Dendritic cell treated with granulocyte-macrophage colony-stimulating factor and Interleukin-4, amounts not matched to agents 40 ng/mL and 50 ng/mL, for 4 days (primary cell): ENCODE measurements at regions not wholly inside any gene's neighbourhood (a gene's known extent, or its start where the extent isn't known, plus 50 kb on each side); places are given as distances from the start of the nearest gene placed in this dataset.

Source experiments
- H3K27ac Mint-ChIP-seq: one replicate; pipeline ENCODE4 v1.8.0; 2022; ENCODE audit warnings: mild to moderate bottlenecking, mixed read lengths
- H3K27me3 Mint-ChIP-seq: one replicate; pipeline ENCODE4 v1.8.0; 2022; ENCODE audit warnings: mild to moderate bottlenecking, mixed read lengths
- H3K36me3 Mint-ChIP-seq: one replicate; pipeline ENCODE4 v1.8.0; 2022; ENCODE audit warnings: low read depth, mixed read lengths
- H3K4me1 Mint-ChIP-seq: one replicate; pipeline ENCODE4 v1.8.0; 2022; ENCODE audit warnings: low read depth, mixed read lengths
- H3K4me3 Mint-ChIP-seq: one replicate; pipeline ENCODE4 v1.8.0; 2022; ENCODE audit warnings: mild to moderate bottlenecking, moderate library complexity, mixed read lengths
- H3K9me3 Mint-ChIP-seq: one replicate; pipeline ENCODE4 v1.8.0; 2022; ENCODE audit warnings: mixed read lengths
- intact Hi-C: fragments of 100-400 bp; cut with micrococcal nuclease; formaldehyde crosslinking; loops from one replicate; pipeline ENCODE4 v1.15.0; 2022

- H3K4me3 Mint-ChIP-seq = no peak overlapping the region
- peaks cover 1% of the 10 kb centered on the region for H3K27me3 Mint-ChIP-seq
- no peaks in the 10 kb centered on the region for H3K9me3 Mint-ChIP-seq
- intact Hi-C loops = no loop called here
- no peaks in the 10 kb centered on the region for H3K4me1 Mint-ChIP-seq
- no peak overlapping the region for H3K27ac Mint-ChIP-seq
- no peaks in the 10 kb centered on the region for H3K36me3 Mint-ChIP-seq
Observed at GRCh38 chr12:105754313-105754712, 384.4 kb downstream of the NUAK1 start.

- Mint-ChIP-seq H3K9me3 (no peaks in the 10 kb centered on the region), H3K4me1 (no peaks in the 10 kb centered on the region), H3K27ac (no peak overlapping the region), H3K36me3 (no peaks in the 10 kb centered on the region), H3K4me3 (no peak overlapping the region), H3K27me3 (peaks cover 1% of the 10 kb centered on the region)
- intact Hi-C loops = no loop called here
Observed at GRCh38 chr12:105756961-105757360, 381.8 kb downstream of the NUAK1 start.

DNA sequence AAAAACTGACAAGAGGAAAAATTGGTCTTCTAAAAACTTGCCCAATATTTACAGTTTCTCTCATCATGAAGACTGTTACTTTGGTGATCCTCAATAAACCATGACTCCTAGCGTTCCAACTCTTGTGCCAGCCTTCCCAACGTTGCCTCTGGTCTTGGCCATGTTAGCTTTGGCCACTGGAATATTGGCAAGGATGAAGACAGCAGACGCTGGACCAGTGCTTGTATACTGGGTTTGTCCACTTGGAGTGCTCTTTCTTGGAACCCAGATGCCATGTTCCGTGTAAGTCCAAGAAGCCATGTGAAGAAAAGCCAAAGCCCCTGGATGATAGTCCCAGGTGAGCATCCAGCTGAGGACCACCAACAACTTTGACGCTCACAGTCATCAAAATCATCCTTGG lies 379.6 kb downstream of the NUAK1 start:
- H3K36me3 Mint-ChIP-seq = no peaks in the 10 kb centered on the region
- H3K27me3 Mint-ChIP-seq = peaks cover 1% of the 10 kb centered on the region
- no peaks in the 10 kb centered on the region for H3K4me1 Mint-ChIP-seq
- no peak overlapping the region for H3K4me3 Mint-ChIP-seq
- intact Hi-C loops = no loop called here
- no peak overlapping the region for H3K27ac Mint-ChIP-seq
- no peaks in the 10 kb centered on the region for H3K9me3 Mint-ChIP-seq

GRCh38 chr12:105761075-105761474 lies 377.7 kb downstream of the NUAK1 start:
- H3K4me1 Mint-ChIP-seq = no peaks in the 10 kb centered on the region
- no peaks in the 10 kb centered on the region for H3K9me3 Mint-ChIP-seq
- intact Hi-C loops = no loop called here
- H3K27me3 Mint-ChIP-seq = peaks cover 6% of the 10 kb centered on the region
- H3K27ac Mint-ChIP-seq = no peak overlapping the region
- no peaks in the 10 kb centered on the region for H3K36me3 Mint-ChIP-seq
- no peak overlapping the region for H3K4me3 Mint-ChIP-seq

DNA sequence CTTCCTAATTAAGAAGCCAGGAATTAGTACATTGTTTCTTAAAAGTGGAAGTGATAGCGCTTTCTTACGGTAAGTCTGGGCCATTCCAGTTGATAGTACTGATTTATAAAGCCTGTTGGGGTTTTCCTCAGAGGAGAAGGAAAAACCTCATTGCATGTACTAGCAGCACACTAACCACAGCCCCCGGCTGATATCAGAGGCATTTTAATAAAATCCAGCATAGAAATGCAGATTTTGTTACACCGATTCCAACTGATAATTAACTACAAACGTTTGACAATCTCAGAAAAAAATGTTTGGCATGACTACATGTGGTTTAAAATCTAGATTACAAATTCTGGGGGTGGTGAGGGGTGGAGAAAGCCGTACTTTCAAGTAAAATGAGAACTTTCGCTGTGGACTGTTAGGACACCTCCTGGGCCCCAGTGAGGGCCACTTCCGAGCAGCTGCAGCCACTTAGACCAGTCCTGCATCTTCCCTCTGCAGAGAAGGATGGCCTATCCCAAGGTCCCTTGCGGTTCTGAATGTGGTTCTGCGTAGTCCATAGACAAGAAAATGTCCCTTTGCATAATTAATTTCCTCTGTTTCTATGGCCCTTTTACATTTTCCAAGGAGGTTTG lies 374.4 kb downstream of the NUAK1 start:
- Mint-ChIP-seq H3K27me3 (peaks cover 10% of the 10 kb centered on the region), H3K27ac (no peak overlapping the region), H3K4me1 (no peaks in the 10 kb centered on the region), H3K4me3 (no peak overlapping the region), H3K36me3 (no peaks in the 10 kb centered on the region), H3K9me3 (no peaks in the 10 kb centered on the region)
- intact Hi-C loops = no loop called here

GRCh38 chr12:105765053-105766014 lies 373.4 kb downstream of the NUAK1 start:
- Mint-ChIP-seq H3K27me3 (peaks cover 10% of the 10 kb centered on the region), H3K27ac (no peak overlapping the region), H3K9me3 (no peaks in the 10 kb centered on the region), H3K4me3 (no peak overlapping the region), H3K4me1 (no peaks in the 10 kb centered on the region), H3K36me3 (no peaks in the 10 kb centered on the region)
- intact Hi-C loops = no loop called here

- H3K27me3 Mint-ChIP-seq = peaks cover 10% of the 10 kb centered on the region
- intact Hi-C loops = no loop called here
- H3K4me1 Mint-ChIP-seq = no peaks in the 10 kb centered on the region
- H3K9me3 Mint-ChIP-seq = no peaks in the 10 kb centered on the region
- no peak overlapping the region for H3K27ac Mint-ChIP-seq
- H3K36me3 Mint-ChIP-seq = no peaks in the 10 kb centered on the region
- H3K4me3 Mint-ChIP-seq = no peak overlapping the region
Observed at GRCh38 chr12:105766029-105766428, 372.7 kb downstream of the NUAK1 start.

- H3K9me3 Mint-ChIP-seq = no peaks in the 10 kb centered on the region
- intact Hi-C loops = no loop called here
- no peaks in the 10 kb centered on the region for H3K36me3 Mint-ChIP-seq
- no peak overlapping the region for H3K4me3 Mint-ChIP-seq
- no peak overlapping the region for H3K27ac Mint-ChIP-seq
- H3K27me3 Mint-ChIP-seq = peaks cover 8% of the 10 kb centered on the region
- no peaks in the 10 kb centered on the region for H3K4me1 Mint-ChIP-seq
Observed at GRCh38 chr12:105769486-105769885, 369.3 kb downstream of the NUAK1 start.

DNA sequence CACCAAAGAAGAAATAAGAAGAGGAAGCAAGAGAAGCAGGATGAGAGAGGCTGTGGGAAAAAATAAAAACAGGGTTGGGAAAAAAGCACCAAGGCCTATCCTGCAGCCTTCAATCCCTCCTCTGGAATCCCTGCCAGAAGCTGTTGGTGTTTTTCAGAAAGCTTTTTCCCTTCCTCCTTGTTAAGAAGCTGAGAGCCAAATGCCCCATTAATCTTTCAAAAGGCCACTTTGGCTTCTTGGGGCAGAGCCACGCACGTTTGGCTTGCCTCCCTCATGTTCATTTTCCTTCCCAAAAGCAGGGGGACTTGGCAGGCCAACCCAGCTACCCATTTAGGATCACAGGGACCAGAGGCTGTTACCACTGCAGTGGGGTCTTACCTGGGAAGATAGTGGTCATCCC lies 365.3 kb downstream of the NUAK1 start:
- H3K27ac Mint-ChIP-seq = no peak overlapping the region
- no peak overlapping the region for H3K4me3 Mint-ChIP-seq
- no peaks in the 10 kb centered on the region for H3K27me3 Mint-ChIP-seq
- no peaks in the 10 kb centered on the region for H3K9me3 Mint-ChIP-seq
- H3K4me1 Mint-ChIP-seq = no peaks in the 10 kb centered on the region
- no peaks in the 10 kb centered on the region for H3K36me3 Mint-ChIP-seq
- intact Hi-C loops = no loop called here

GRCh38 chr12:105774037-105774436 lies 364.7 kb downstream of the NUAK1 start:
- H3K9me3 Mint-ChIP-seq = no peaks in the 10 kb centered on the region
- H3K27me3 Mint-ChIP-seq = no peaks in the 10 kb centered on the region
- intact Hi-C loops = no loop called here
- no peaks in the 10 kb centered on the region for H3K36me3 Mint-ChIP-seq
- no peak overlapping the region for H3K4me3 Mint-ChIP-seq
- no peaks in the 10 kb centered on the region for H3K4me1 Mint-ChIP-seq
- no peak overlapping the region for H3K27ac Mint-ChIP-seq

DNA sequence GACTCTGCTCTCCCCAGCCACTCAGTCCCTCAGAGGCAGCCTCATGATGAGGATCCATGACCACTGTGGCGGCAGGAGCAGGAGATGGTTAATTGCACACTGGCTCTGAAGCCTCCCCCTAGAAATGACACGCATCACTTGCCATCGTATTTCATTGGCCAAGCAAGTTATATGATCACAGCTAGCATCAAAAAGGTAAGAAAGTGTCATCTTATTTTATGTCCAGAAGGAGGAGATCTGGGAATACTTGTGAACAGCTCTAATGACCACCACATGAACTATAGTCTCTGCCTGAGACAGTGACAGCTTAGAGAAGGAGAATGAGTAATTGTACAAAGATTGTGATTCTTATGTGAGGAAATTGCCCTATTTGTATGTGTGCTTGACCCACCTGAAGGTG lies 363.4 kb downstream of the NUAK1 start:
- Mint-ChIP-seq H3K27ac (no peak overlapping the region), H3K4me3 (no peak overlapping the region), H3K27me3 (no peaks in the 10 kb centered on the region), H3K36me3 (no peaks in the 10 kb centered on the region), H3K4me1 (no peaks in the 10 kb centered on the region), H3K9me3 (no peaks in the 10 kb centered on the region)
- intact Hi-C loops = no loop called here

GRCh38 chr12:105783983-105784947 lies 354.5 kb downstream of the NUAK1 start:
- H3K27me3 Mint-ChIP-seq = no peaks in the 10 kb centered on the region
- no peaks in the 10 kb centered on the region for H3K36me3 Mint-ChIP-seq
- no peak overlapping the region for H3K4me3 Mint-ChIP-seq
- H3K4me1 Mint-ChIP-seq = peaks cover 21% of the 10 kb centered on the region
- intact Hi-C loops = no loop called here
- no peak overlapping the region for H3K27ac Mint-ChIP-seq
- H3K9me3 Mint-ChIP-seq = no peaks in the 10 kb centered on the region

DNA sequence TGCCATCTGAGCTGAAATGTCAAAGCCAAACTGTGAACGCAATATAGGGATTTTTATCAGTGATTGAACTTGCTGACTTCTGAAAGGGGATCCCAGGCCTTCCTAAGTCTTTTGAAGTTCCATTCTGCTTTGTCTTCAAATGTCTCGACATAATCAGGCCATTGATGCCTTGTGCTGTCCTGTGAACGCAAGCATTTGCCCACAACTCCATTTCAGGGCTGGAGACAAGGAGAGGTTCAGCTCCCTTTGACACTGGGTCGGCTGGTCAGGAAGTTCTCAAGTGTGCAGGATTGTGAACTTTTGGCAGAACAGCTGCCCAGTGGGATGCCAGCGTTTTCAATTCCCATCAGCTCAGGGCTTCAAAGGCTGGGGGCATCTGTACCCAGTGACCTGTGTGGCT lies 345.3 kb downstream of the NUAK1 start:
- peaks cover 2% of the 10 kb centered on the region for H3K9me3 Mint-ChIP-seq
- no peak overlapping the region for H3K4me3 Mint-ChIP-seq
- no peaks in the 10 kb centered on the region for H3K36me3 Mint-ChIP-seq
- peaks cover 6% of the 10 kb centered on the region for H3K27me3 Mint-ChIP-seq
- intact Hi-C loops = no loop called here
- no peaks in the 10 kb centered on the region for H3K4me1 Mint-ChIP-seq
- H3K27ac Mint-ChIP-seq = no peak overlapping the region
